ENCODE measurements at regions not wholly inside any gene's neighbourhood (a gene's known extent, or its start where the extent isn't known, plus 50 kb on each side); places are given as distances from the start of the nearest gene placed in this dataset.
"Not testable (repeated sequence)": the region's sequence is repeated elsewhere in the genome, so short reads cannot be mapped to it uniquely, and the experiment has no call there.

- no peak for TF ChIP-seq TAF1 (IDR thresholded peaks at IDR 0.05; ENCODE audit: low read depth, low read length)
- TF ChIP-seq POU2F2 (IDR thresholded peaks at IDR 0.05; ENCODE audit: low read depth, low read length) = no peak
- TF ChIP-seq POLR2AphosphoS5 (IDR thresholded peaks at IDR 0.05; ENCODE audit: low read depth, low read length) = no peak
- no peak for TF ChIP-seq PAX5 (IDR thresholded peaks at IDR 0.05; ENCODE audit: insufficient read depth, low read length, severe bottlenecking)
- TF ChIP-seq POLR2A (IDR thresholded peaks at IDR 0.05; ENCODE audit: low read depth, low read length) = no peak
- TF ChIP-seq SPI1 (IDR thresholded peaks at IDR 0.05; ENCODE audit: low read depth, low read length) = no peak
- no peak for DNase-seq (ENCODE audit: insufficient read length, low spot score)
- FAIRE-seq = no peak
These were observed 302.4 kb upstream of the SFSWAP start for GRCh38 chr12:131408484-131408883.

- FAIRE-seq (no peak), DNase-seq (ENCODE audit: insufficient read length, low spot score) (no peak)
- no peak for TF ChIP-seq POLR2A (IDR thresholded peaks at IDR 0.05; ENCODE audit: low read depth, low read length)
- TF ChIP-seq TAF1 (IDR thresholded peaks at IDR 0.05; ENCODE audit: low read depth, low read length) = no peak
- TF ChIP-seq POLR2AphosphoS5 (IDR thresholded peaks at IDR 0.05; ENCODE audit: low read depth, low read length) = no peak
- no peak for TF ChIP-seq POU2F2 (IDR thresholded peaks at IDR 0.05; ENCODE audit: low read depth, low read length)
- TF ChIP-seq PAX5 (IDR thresholded peaks at IDR 0.05; ENCODE audit: insufficient read depth, low read length, severe bottlenecking) = no peak
- TF ChIP-seq SPI1 (IDR thresholded peaks at IDR 0.05; ENCODE audit: low read depth, low read length) = no peak
These were observed 301.7 kb upstream of the SFSWAP start for GRCh38 chr12:131409211-131409610.

- DNase-seq (ENCODE audit: insufficient read length, low spot score); FAIRE-seq: not testable (repeated sequence)
These were observed 299.1 kb upstream of the SFSWAP start for GRCh38 chr12:131411827-131412226.

- DNase-seq (ENCODE audit: insufficient read length, low spot score) (no peak), FAIRE-seq (no peak)
- no peak for TF ChIP-seq POLR2AphosphoS5 (IDR thresholded peaks at IDR 0.05; ENCODE audit: low read depth, low read length)
- TF ChIP-seq SPI1 (IDR thresholded peaks at IDR 0.05; ENCODE audit: low read depth, low read length) = no peak
- TF ChIP-seq POLR2A (IDR thresholded peaks at IDR 0.05; ENCODE audit: low read depth, low read length) = no peak
- TF ChIP-seq TAF1 (IDR thresholded peaks at IDR 0.05; ENCODE audit: low read depth, low read length) = no peak
- no peak for TF ChIP-seq POU2F2 (IDR thresholded peaks at IDR 0.05; ENCODE audit: low read depth, low read length)
- TF ChIP-seq PAX5 (IDR thresholded peaks at IDR 0.05; ENCODE audit: insufficient read depth, low read length, severe bottlenecking) = no peak
These were observed 297.9 kb upstream of the SFSWAP start for GRCh38 chr12:131413006-131413405.

GRCh38 chr12:131413471-131413870 lies 297.4 kb upstream of the SFSWAP start:
- DNase-seq (ENCODE audit: insufficient read length, low spot score) = no peak
- TF ChIP-seq PAX5 (IDR thresholded peaks at IDR 0.05; ENCODE audit: insufficient read depth, low read length, severe bottlenecking) = no peak
- no peak for TF ChIP-seq POU2F2 (IDR thresholded peaks at IDR 0.05; ENCODE audit: low read depth, low read length)
- TF ChIP-seq POLR2A (IDR thresholded peaks at IDR 0.05; ENCODE audit: low read depth, low read length) = no peak
- no peak for TF ChIP-seq SPI1 (IDR thresholded peaks at IDR 0.05; ENCODE audit: low read depth, low read length)
- TF ChIP-seq POLR2AphosphoS5 (IDR thresholded peaks at IDR 0.05; ENCODE audit: low read depth, low read length) = no peak
- TF ChIP-seq TAF1 (IDR thresholded peaks at IDR 0.05; ENCODE audit: low read depth, low read length) = no peak
- FAIRE-seq = no peak

GRCh38 chr12:131414155-131414922 lies 296.6 kb upstream of the SFSWAP start:
- FAIRE-seq = not testable (repeated sequence)

GRCh38 chr12:131415781-131416180 lies 295.1 kb upstream of the SFSWAP start:
- DNase-seq (ENCODE audit: insufficient read length, low spot score) (no peak), FAIRE-seq (no peak)
- no peak for TF ChIP-seq POLR2AphosphoS5 (IDR thresholded peaks at IDR 0.05; ENCODE audit: low read depth, low read length)
- TF ChIP-seq TAF1 (IDR thresholded peaks at IDR 0.05; ENCODE audit: low read depth, low read length) = no peak
- TF ChIP-seq POLR2A (IDR thresholded peaks at IDR 0.05; ENCODE audit: low read depth, low read length) = no peak
- no peak for TF ChIP-seq POU2F2 (IDR thresholded peaks at IDR 0.05; ENCODE audit: low read depth, low read length)
- TF ChIP-seq PAX5 (IDR thresholded peaks at IDR 0.05; ENCODE audit: insufficient read depth, low read length, severe bottlenecking) = no peak

More at GRCh38 chr12:131414155-131414922, 296.6 kb upstream of the SFSWAP start:
- not testable (repeated sequence) for DNase-seq (ENCODE audit: insufficient read length, low spot score)

- no peak for FAIRE-seq
- DNase-seq (ENCODE audit: insufficient read length, low spot score) = no peak
- TF ChIP-seq POLR2AphosphoS5 (IDR thresholded peaks at IDR 0.05; ENCODE audit: low read depth, low read length) (no peak), POU2F2 (IDR thresholded peaks at IDR 0.05; ENCODE audit: low read depth, low read length) (no peak), POLR2A (IDR thresholded peaks at IDR 0.05; ENCODE audit: low read depth, low read length) (no peak), TAF1 (IDR thresholded peaks at IDR 0.05; ENCODE audit: low read depth, low read length) (no peak), PAX5 (IDR thresholded peaks at IDR 0.05; ENCODE audit: insufficient read depth, low read length, severe bottlenecking) (no peak)
These were observed 292.8 kb upstream of the SFSWAP start for GRCh38 chr12:131418121-131418520.

GRCh38 chr12:131418884-131419283 lies 292.0 kb upstream of the SFSWAP start:
- DNase-seq (ENCODE audit: insufficient read length, low spot score) (no peak), FAIRE-seq (no peak)
- TF ChIP-seq SPI1 (IDR thresholded peaks at IDR 0.05; ENCODE audit: low read depth, low read length) = no peak
- TF ChIP-seq POLR2A (IDR thresholded peaks at IDR 0.05; ENCODE audit: low read depth, low read length) = no peak
- no peak for TF ChIP-seq POLR2AphosphoS5 (IDR thresholded peaks at IDR 0.05; ENCODE audit: low read depth, low read length)
- no peak for TF ChIP-seq PAX5 (IDR thresholded peaks at IDR 0.05; ENCODE audit: insufficient read depth, low read length, severe bottlenecking)
- TF ChIP-seq POU2F2 (IDR thresholded peaks at IDR 0.05; ENCODE audit: low read depth, low read length) = no peak
- TF ChIP-seq TAF1 (IDR thresholded peaks at IDR 0.05; ENCODE audit: low read depth, low read length) = no peak

- FAIRE-seq (no peak), DNase-seq (ENCODE audit: insufficient read length, low spot score) (no peak)
- TF ChIP-seq POLR2A (IDR thresholded peaks at IDR 0.05; ENCODE audit: low read depth, low read length) = no peak
- TF ChIP-seq POU2F2 (IDR thresholded peaks at IDR 0.05; ENCODE audit: low read depth, low read length) = no peak
- no peak for TF ChIP-seq SPI1 (IDR thresholded peaks at IDR 0.05; ENCODE audit: low read depth, low read length)
- TF ChIP-seq PAX5 (IDR thresholded peaks at IDR 0.05; ENCODE audit: insufficient read depth, low read length, severe bottlenecking) = no peak
- no peak for TF ChIP-seq POLR2AphosphoS5 (IDR thresholded peaks at IDR 0.05; ENCODE audit: low read depth, low read length)
- no peak for TF ChIP-seq TAF1 (IDR thresholded peaks at IDR 0.05; ENCODE audit: low read depth, low read length)
These were observed 289.9 kb upstream of the SFSWAP start for GRCh38 chr12:131420867-131421447.

Measured in GM12891 (cell line).